CD4-positive, alpha-beta T cell treated with Interleukin-10 for 1 hour (primary cell): ENCODE measurements at regions not wholly inside any gene's neighbourhood (a gene's known extent, or its start where the extent isn't known, plus 50 kb on each side); places are given as distances from the start of the nearest gene placed in this dataset.
"Not testable (repeated sequence)": the region's sequence is repeated elsewhere in the genome, so short reads cannot be mapped to it uniquely, and the experiment has no call there.

Experiments used
- DNase-seq: peaks from one replicate; pipeline ENCODE4 v3.0.0-alpha.2; 2020

- no peak for DNase-seq
Observed at GRCh38 chr18:38646296-38646695, 1080.7 kb upstream of the CELF4 start.

- no peak for DNase-seq
Observed at GRCh38 chr18:38644875-38645641, 1079.5 kb upstream of the CELF4 start.

- DNase-seq: no peak
Observed at GRCh38 chr18:38642711-38643110, 1077.1 kb upstream of the CELF4 start.

- not testable (repeated sequence) for DNase-seq
Observed at GRCh38 chr18:38639700-38640099, 1074.1 kb upstream of the CELF4 start.

GRCh38 chr18:38635709-38636430 lies 1070.3 kb upstream of the CELF4 start:
- no peak for DNase-seq

- no peak for DNase-seq
Observed at GRCh38 chr18:38634117-38634516, 1068.5 kb upstream of the CELF4 start.

GRCh38 chr18:38633333-38633732 lies 1067.7 kb upstream of the CELF4 start:
- no peak for DNase-seq

GRCh38 chr18:38619129-38619528 lies 1053.5 kb upstream of the CELF4 start:
- DNase-seq: no peak

- no peak for DNase-seq
Observed at GRCh38 chr18:38616306-38616705, 1050.7 kb upstream of the CELF4 start.

GRCh38 chr18:38612904-38613303 lies 1047.3 kb upstream of the CELF4 start:
- no peak for DNase-seq

- no peak for DNase-seq
Observed at GRCh38 chr18:38611036-38611964, 1045.7 kb upstream of the CELF4 start.

GRCh38 chr18:38606841-38607240 lies 1041.2 kb upstream of the CELF4 start:
- DNase-seq: no peak

- no peak for DNase-seq
Observed at GRCh38 chr18:38602341-38602740, 1036.7 kb upstream of the CELF4 start.

- no peak for DNase-seq
Observed at GRCh38 chr18:38587571-38587970, 1022.0 kb upstream of the CELF4 start.

GRCh38 chr18:38586327-38586726 lies 1020.7 kb upstream of the CELF4 start:
- DNase-seq: no peak

GRCh38 chr18:38579764-38580163 lies 1014.2 kb upstream of the CELF4 start:
- no peak for DNase-seq

GRCh38 chr18:38576916-38577315 lies 1011.3 kb upstream of the CELF4 start:
- DNase-seq: peak; percentile 21

GRCh38 chr18:38576349-38576748 lies 1010.8 kb upstream of the CELF4 start:
- peak; percentile 15 for DNase-seq

GRCh38 chr18:38575648-38576047 lies 1010.0 kb upstream of the CELF4 start:
- DNase-seq: peak; percentile 3

- no peak for DNase-seq
Observed at GRCh38 chr18:38575023-38575422, 1009.4 kb upstream of the CELF4 start.

GRCh38 chr18:38572554-38573111 lies 1007.0 kb upstream of the CELF4 start:
- DNase-seq: no peak

- DNase-seq: no peak
Observed at GRCh38 chr18:38571651-38572050, 1006.1 kb upstream of the CELF4 start.

GRCh38 chr18:38565513-38565912 lies 999.9 kb upstream of the CELF4 start:
- no peak for DNase-seq
